Adrenal gland (tissue), 9 donors: ENCODE measurements at regions not wholly inside any gene's neighbourhood (a gene's known extent, or its start where the extent isn't known, plus 50 kb on each side); places are given as distances from the start of the nearest gene placed in this dataset.

Source experiments
- DNase-seq, 7 donors: peaks; one replicate each; pipeline ENCODE4 v3.0.0-alpha.2; 2019 to 2020
- H3K27ac ChIP-seq, 5 donors: fragments of 200-600 bp; sonication (generic) in 4 of 5; 1 replicate in 3 of 5; 2 replicates in 2 of 5; pipeline versions ENCODE4 v1.5.1 to v1.8.0; 2016 to 2020; ENCODE audit warnings: mild to moderate bottlenecking in 1 of 5
- H3K27me3 ChIP-seq: fragments of 200-600 bp; 2 replicates; pipeline ENCODE4 v1.8.0; 2021
- H3K36me3 ChIP-seq, 2 donors: fragments of 200-600 bp; replicated peaks in 1 of 2; 1 replicate in 1 of 2; 2 replicates in 1 of 2; pipeline versions ENCODE4 v1.5.1 to v1.8.0; 2018 to 2022
- H3K4me1 ChIP-seq, 2 donors: fragments of 200-600 bp; replicated peaks in 1 of 2; 1 replicate in 1 of 2; 2 replicates in 1 of 2; pipeline versions ENCODE4 v1.5.1 to v1.8.0; 2018 to 2021
- H3K4me3 ChIP-seq, 4 donors: fragments of 200-600 bp; sonication (generic) in 3 of 4; one replicate each; pipeline ENCODE4 v1.5.1; 2016 to 2018
- H3K9me3 ChIP-seq, 3 donors: fragments of 200-600 bp; sonication (generic) in 1 of 3; replicated peaks in 1 of 3; 1 replicate in 2 of 3; 2 replicates in 1 of 3; pipeline versions ENCODE4 v1.5.1 to v1.8.0; 2016 to 2021
- CTCF ChIP-seq, 6 experiments: fragments of 450-650 bp in 4 of 6; fragments of 200-600 bp in 2 of 6; sonication (generic) in 1 of 6; IDR thresholded peaks; 1 replicate in 5 of 6; 2 replicates in 1 of 6; pipeline versions ENCODE4 v1.5.1 to v1.8.0; 2016 to 2021; ENCODE audit warnings: antibody characterized with exemption in 6 of 6, mild to moderate bottlenecking in 2 of 6, moderate library complexity in 1 of 6
- POLR2A ChIP-seq, 2 donors: fragments of 450-650 bp; IDR thresholded peaks; one replicate each; pipeline ENCODE4 v1.6.1; 2017; ENCODE audit warnings: antibody characterized with exemption in 2 of 2, mild to moderate bottlenecking in 2 of 2, moderate library complexity in 1 of 2
- WGBS, 4 donors: extraction: QIAGEN DNeasy Blood & Tissue Kit in 2 of 4; methylation state at CpG; one replicate each; pipeline versions ENCODE4 v1.1.5 to v1.1.7; 2013 to 2017; 5-methylcytosine and 5-hydroxymethylcytosine counted together
- intact Hi-C, 2 donors: fragments of 100-400 bp; cut with DNase I; formaldehyde crosslinking; loops; one replicate each; pipeline versions ENCODE4 v1.14.1 to v1.15.0; 2022 to 2023
- donor health status: healthy with polysubstance abuse.
- donor health status: Bipolar disorder and iron deficiency.
- donor health status: DM: yes; HTN: yes; CAD: no.
- donor health status: DM: no; HTN: no; CAD: no.
- donor health status: DM: no; HTN: no; CAD: no.

- Histone ChIP-seq H3K27ac (no peak overlapping the region), H3K9me3 (no peaks in the 10 kb centered on the region), H3K27me3 (no peaks in the 10 kb centered on the region), H3K4me3 (no peak overlapping the region), H3K36me3 (no peaks in the 10 kb centered on the region), H3K4me1 (no peaks in the 10 kb centered on the region)
- TF ChIP-seq POLR2A (IDR thresholded peaks at IDR 0.05) (no peak), CTCF (IDR thresholded peaks at IDR 0.05) (no peak)
- 77 to 88% (median 85%) methylated on average over 4 of the region's 4 CpGs for WGBS, 4 donors
- DNase-seq: no peak
- intact Hi-C loops: no loop called here
These were observed 388.6 kb downstream of the PDHA2 start for GRCh38 chr4:96228463-96228862.

GRCh38 chr4:96240041-96240440 is 400.1 kb downstream of the PDHA2 start:
- Histone ChIP-seq H3K27ac (no peak overlapping the region), H3K4me3 (no peak overlapping the region), H3K27me3 (no peaks in the 10 kb centered on the region), H3K4me1 (no peaks in the 10 kb centered on the region), H3K36me3 (no peaks in the 10 kb centered on the region), H3K9me3 (no peaks in the 10 kb centered on the region)
- intact Hi-C loops: no loop called here
- TF ChIP-seq POLR2A (IDR thresholded peaks at IDR 0.05): no peak
- no peak for TF ChIP-seq CTCF (IDR thresholded peaks at IDR 0.05)
- WGBS, 4 donors: 79 to 86% (median 82%) methylated on average over 4 of the region's 4 CpGs
- DNase-seq: no peak

GRCh38 chr4:96241819-96242218 is 401.9 kb downstream of the PDHA2 start:
- Histone ChIP-seq H3K27ac (no peak overlapping the region), H3K27me3 (no peaks in the 10 kb centered on the region), H3K4me1 (no peaks in the 10 kb centered on the region), H3K9me3 (no peaks in the 10 kb centered on the region), H3K36me3 (no peaks in the 10 kb centered on the region), H3K4me3 (no peak overlapping the region)
- TF ChIP-seq POLR2A (IDR thresholded peaks at IDR 0.05) (no peak), CTCF (IDR thresholded peaks at IDR 0.05) (no peak)
- DNase-seq: no peak
- intact Hi-C loops: no loop called here

- Histone ChIP-seq H3K27ac (no peak overlapping the region), H3K9me3 (no peaks in the 10 kb centered on the region), H3K27me3 (no peaks in the 10 kb centered on the region), H3K4me3 (no peak overlapping the region), H3K36me3 (no peaks in the 10 kb centered on the region), H3K4me1 (no peaks in the 10 kb centered on the region)
- TF ChIP-seq CTCF (IDR thresholded peaks at IDR 0.05) (no peak), POLR2A (IDR thresholded peaks at IDR 0.05) (no peak)
- intact Hi-C loops: no loop called here
- no peak for DNase-seq
These were observed 407.2 kb downstream of the PDHA2 start for GRCh38 chr4:96247096-96247495.
